ENCODE measurements at regions not wholly inside any gene's neighbourhood (a gene's known extent, or its start where the extent isn't known, plus 50 kb on each side); places are given as distances from the start of the nearest gene placed in this dataset.

GRCh38 chr12:66066137-66066928 is 64.2 kb downstream of the LLPH start:
- no peak overlapping the region for H3K4me3 Mint-ChIP-seq
- H3K4me1 Mint-ChIP-seq, result peaks cover 51% of the 10 kb centered on the region
- no peaks in the 10 kb centered on the region for H3K36me3 Mint-ChIP-seq (ENCODE audit: low read depth)
- no peaks in the 10 kb centered on the region for H3K9me3 Mint-ChIP-seq
- TF ChIP-seq, protein P1, sequence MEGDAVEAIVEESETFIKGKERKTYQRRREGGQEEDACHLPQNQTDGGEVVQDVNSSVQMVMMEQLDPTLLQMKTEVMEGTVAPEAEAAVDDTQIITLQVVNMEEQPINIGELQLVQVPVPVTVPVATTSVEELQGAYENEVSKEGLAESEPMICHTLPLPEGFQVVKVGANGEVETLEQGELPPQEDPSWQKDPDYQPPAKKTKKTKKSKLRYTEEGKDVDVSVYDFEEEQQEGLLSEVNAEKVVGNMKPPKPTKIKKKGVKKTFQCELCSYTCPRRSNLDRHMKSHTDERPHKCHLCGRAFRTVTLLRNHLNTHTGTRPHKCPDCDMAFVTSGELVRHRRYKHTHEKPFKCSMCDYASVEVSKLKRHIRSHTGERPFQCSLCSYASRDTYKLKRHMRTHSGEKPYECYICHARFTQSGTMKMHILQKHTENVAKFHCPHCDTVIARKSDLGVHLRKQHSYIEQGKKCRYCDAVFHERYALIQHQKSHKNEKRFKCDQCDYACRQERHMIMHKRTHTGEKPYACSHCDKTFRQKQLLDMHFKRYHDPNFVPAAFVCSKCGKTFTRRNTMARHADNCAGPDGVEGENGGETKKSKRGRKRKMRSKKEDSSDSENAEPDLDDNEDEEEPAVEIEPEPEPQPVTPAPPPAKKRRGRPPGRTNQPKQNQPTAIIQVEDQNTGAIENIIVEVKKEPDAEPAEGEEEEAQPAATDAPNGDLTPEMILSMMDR (IDR thresholded peaks at IDR 0.05; ENCODE audit: unreplicated experiment in 3 of 3), result no peak
- peak overlapping the region; percentile 49 to 91 (median 76) for H3K27ac Mint-ChIP-seq
- H3K27me3 Mint-ChIP-seq (ENCODE audit: low read depth), result no peaks in the 10 kb centered on the region

DNA sequence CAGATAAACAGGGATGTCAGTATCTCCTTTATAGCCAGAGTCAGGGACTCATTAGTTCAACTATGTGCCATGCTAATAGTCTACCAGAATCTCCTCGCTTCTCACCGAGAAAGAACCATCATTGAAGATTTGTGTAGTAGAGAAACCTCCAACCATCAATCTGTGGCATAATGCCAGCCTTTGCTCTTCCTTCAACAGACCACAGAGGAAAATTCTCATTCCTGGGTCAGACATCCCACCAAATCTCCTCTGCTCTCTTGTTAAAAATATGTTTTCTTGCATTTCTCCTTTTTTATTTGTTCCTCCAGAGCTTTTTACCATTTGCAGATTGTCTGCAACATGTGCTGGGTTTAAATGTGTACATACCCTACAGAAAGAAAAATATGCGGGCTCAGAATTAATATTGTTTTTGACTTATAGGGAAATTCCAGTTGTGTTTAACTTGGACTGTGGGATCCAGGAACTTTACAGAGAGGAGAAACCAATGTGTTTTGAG is 64.9 kb downstream of the LLPH start:
- Mint-ChIP-seq H3K9me3 (no peaks in the 10 kb centered on the region), H3K4me1 (peaks cover 53% of the 10 kb centered on the region), H3K27ac (peak overlapping the region; percentile 49 to 91 (median 76)), H3K4me3 (no peak overlapping the region), H3K36me3 (ENCODE audit: low read depth) (no peaks in the 10 kb centered on the region), H3K27me3 (ENCODE audit: low read depth) (no peaks in the 10 kb centered on the region)
- TF ChIP-seq, protein P1 (IDR thresholded peaks at IDR 0.05; ENCODE audit: unreplicated experiment in 3 of 3), result no peak

DNA sequence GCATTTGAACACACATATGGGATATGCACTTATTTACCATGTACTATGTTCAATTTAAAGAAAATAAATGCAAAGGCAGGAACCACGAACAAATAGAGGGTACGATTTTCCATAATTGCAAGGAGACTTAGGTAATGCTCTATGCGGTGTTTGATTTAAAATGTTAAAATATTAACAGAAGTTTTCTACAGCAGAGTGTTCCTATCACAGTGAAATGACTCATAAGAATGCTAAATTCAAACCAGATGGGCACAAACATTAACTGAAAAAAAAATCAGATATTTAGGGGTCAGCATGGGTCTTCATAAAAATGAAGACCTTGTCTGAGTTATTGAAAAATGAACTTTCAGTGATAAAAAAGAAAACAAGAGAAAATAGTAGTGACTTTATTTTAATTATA is 65.4 kb downstream of the LLPH start:
- no peaks in the 10 kb centered on the region for H3K36me3 Mint-ChIP-seq (ENCODE audit: low read depth)
- peaks cover 56% of the 10 kb centered on the region for H3K4me1 Mint-ChIP-seq
- TF ChIP-seq, protein P1 (IDR thresholded peaks at IDR 0.05; ENCODE audit: unreplicated experiment in 3 of 3), result no peak
- no peaks in the 10 kb centered on the region for H3K9me3 Mint-ChIP-seq
- no peak overlapping the region for H3K4me3 Mint-ChIP-seq
- H3K27me3 Mint-ChIP-seq (ENCODE audit: low read depth), result no peaks in the 10 kb centered on the region
- peak overlapping the region; percentile 49 to 91 (median 76) for H3K27ac Mint-ChIP-seq

DNA sequence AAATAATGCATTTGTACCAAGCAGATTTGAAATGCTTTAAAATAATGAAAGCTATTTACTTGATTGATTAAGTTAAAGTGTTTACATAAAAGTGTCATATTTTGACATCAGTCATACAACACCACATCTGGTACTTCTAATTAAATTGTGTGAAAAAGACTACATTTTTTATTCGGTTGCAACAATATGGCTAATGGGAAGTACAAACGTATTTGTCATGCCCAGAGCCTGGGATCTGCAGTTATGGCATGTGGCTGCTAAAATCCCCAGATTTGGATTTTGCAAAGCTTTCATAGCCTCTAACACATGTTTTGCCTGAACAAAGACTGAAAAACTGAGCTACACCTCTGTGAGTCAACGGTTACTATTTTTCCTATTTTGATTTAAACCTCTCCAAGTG is 66.6 kb downstream of the LLPH start:
- H3K4me3 Mint-ChIP-seq, result no peak overlapping the region
- H3K27ac Mint-ChIP-seq, result peak overlapping the region; percentile 28 to 88 (median 69)
- TF ChIP-seq, protein P1 (IDR thresholded peaks at IDR 0.05; ENCODE audit: unreplicated experiment in 3 of 3), result no peak
- H3K27me3 Mint-ChIP-seq (ENCODE audit: low read depth), result no peaks in the 10 kb centered on the region
- no peaks in the 10 kb centered on the region for H3K36me3 Mint-ChIP-seq (ENCODE audit: low read depth)
- no peaks in the 10 kb centered on the region for H3K9me3 Mint-ChIP-seq
- H3K4me1 Mint-ChIP-seq, result peaks cover 61% of the 10 kb centered on the region

DNA sequence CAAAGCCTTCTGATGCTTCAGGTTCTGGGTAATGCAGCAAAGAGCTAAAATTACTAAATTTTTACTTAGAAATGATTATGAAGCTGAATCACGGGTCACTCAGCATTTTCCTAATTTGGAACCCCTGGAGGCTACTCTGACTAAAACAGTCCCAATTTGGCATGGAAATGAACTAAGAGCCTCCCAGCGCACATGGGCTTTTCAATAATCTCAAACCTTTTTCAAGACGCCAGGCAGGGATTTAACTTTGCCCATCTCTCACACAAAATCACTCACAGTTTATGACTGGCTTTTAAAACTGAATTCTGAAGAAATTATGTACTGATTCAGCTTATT is 68.3 kb downstream of the LLPH start:
- TF ChIP-seq, protein P1 (IDR thresholded peaks at IDR 0.05; ENCODE audit: unreplicated experiment in 3 of 3), result no peak
- peaks cover 62% of the 10 kb centered on the region for H3K4me1 Mint-ChIP-seq
- no peaks in the 10 kb centered on the region for H3K27me3 Mint-ChIP-seq (ENCODE audit: low read depth)
- H3K36me3 Mint-ChIP-seq (ENCODE audit: low read depth), result no peaks in the 10 kb centered on the region
- H3K9me3 Mint-ChIP-seq, result no peaks in the 10 kb centered on the region
- no peak overlapping the region for H3K4me3 Mint-ChIP-seq
- H3K27ac Mint-ChIP-seq, result peak overlapping the region; percentile 73 to 82 (median 75)

Measured in nephron (organoid).